Adipocyte (in vitro differentiated cells): ENCODE measurements at regions not wholly inside any gene's neighbourhood (a gene's known extent, or its start where the extent isn't known, plus 50 kb on each side); places are given as distances from the start of the nearest gene placed in this dataset.
A peak's percentile ranks its signal among the peaks of the same experiment; 100 is the strongest.

Source experiments
- DNase-seq: peaks from one replicate; pipeline ENCODE4 v3.0.0-alpha.2; 2015; ENCODE audit warnings: low read depth
- H3K27me3 ChIP-seq: replicated peaks from 2 replicates; pipeline ENCODE4 v1.7.0; 2013; ENCODE audit warnings: mild to moderate bottlenecking, low read length, moderate library complexity; ENCODE audit not compliant: control insufficient read depth, insufficient read depth
- H3K36me3 ChIP-seq: 2 replicates; pipeline ENCODE4 v1.7.0; 2013; ENCODE audit warnings: low read length, mild to moderate bottlenecking, moderate library complexity; ENCODE audit not compliant: control insufficient read depth, insufficient read depth, severe bottlenecking
- H3K4me1 ChIP-seq: 2 replicates; pipeline ENCODE4 v1.7.0; 2013; ENCODE audit warnings: mild to moderate bottlenecking, low read length, moderate library complexity; ENCODE audit not compliant: control insufficient read depth, insufficient read depth
- H3K4me3 ChIP-seq: 2 replicates; pipeline ENCODE4 v1.7.0; 2013; ENCODE audit warnings: mild to moderate bottlenecking, low read length, moderate library complexity
- H3K9ac ChIP-seq: 2 replicates; pipeline ENCODE4 v1.7.0; 2013; ENCODE audit warnings: mild to moderate bottlenecking, low read length, moderate library complexity
- H3K9me3 ChIP-seq: 2 replicates; pipeline ENCODE4 v1.7.0; 2013; ENCODE audit warnings: mild to moderate bottlenecking, low read length, moderate library complexity; ENCODE audit not compliant: control insufficient read depth

DNA sequence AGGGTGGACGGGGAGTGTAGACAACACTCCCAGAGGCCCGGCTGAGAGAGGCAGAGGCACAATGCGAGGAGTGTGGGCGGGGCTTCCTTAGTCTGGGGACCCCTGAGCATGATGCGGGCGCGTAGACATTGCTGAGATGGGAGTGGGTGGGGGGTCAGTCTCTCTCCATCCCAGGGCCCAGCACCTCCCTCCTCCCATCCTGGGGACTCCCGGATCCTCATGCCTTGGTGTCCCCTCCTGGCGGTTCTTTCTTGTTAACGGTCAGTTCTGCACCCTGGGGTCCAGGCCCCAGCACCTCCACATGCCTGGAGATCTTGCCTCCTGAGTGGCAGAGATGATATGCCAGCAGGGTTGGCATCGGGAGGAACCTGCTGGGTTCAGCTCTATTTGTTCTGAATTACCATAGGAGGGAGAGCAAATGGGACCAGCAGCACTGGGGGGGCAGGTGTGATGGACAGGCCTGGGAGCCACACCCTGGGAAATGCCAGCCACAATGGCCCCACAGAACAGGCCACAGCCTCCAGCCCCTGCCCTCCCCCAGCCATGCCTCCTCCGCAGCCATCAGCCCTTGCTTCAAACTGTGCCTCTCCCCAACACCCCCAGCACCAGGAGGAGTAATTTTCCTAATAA lies 55.7 kb downstream of the RTL6 start:
- Histone ChIP-seq H3K4me1 (peaks cover 10% of the 10 kb centered on the region), H3K36me3 (no peaks in the 10 kb centered on the region), H3K9me3 (peaks cover 10% of the 10 kb centered on the region), H3K27me3 (peaks cover 6% of the 10 kb centered on the region), H3K4me3 (no peak overlapping the region), H3K9ac (no peak overlapping the region)
- no peak for DNase-seq

DNA sequence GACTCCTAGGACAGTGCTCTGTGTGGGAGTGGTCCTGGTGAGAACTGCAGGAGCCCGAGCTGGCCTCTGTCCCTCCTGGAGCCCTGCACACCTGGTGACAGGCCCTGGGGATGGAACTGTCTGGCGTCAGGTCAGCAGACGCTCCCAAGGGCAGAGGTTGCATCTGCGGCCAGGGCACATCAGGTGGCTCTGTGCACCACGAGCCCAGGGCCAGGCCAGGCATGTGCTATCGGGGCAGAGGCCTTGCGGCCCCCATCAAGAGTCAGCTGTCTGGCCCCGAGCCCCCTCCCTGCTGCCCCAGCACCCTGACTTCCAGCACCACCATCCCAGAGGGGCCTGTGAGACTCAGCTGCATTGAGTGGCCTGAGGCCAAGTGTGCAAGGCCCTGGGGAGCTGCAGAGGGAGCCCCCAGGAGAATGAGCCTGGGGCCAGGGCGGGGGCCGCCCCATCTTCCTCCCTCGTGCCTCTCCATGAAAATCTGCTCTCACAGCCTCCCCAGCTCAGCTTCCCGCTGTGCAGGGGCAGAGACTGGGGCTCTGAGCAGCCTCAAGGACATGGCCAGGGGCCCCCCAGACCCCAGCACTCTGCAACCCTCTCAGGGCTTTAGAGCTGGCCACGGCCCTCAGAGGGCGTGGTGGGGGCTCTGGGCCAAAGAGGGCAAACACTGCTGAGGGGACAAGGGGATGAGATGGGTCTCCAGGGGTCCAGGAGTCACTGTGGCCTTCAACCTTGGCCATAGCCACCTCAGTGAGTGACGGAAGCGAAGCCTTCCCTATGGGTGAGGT lies 56.4 kb downstream of the RTL6 start:
- H3K4me1 ChIP-seq, result peaks cover 12% of the 10 kb centered on the region
- H3K9ac ChIP-seq, result no peak overlapping the region
- H3K9me3 ChIP-seq, result peaks cover 8% of the 10 kb centered on the region
- DNase-seq, result no peak
- no peak overlapping the region for H3K4me3 ChIP-seq
- peaks cover 6% of the 10 kb centered on the region for H3K27me3 ChIP-seq
- H3K36me3 ChIP-seq, result no peaks in the 10 kb centered on the region

DNA sequence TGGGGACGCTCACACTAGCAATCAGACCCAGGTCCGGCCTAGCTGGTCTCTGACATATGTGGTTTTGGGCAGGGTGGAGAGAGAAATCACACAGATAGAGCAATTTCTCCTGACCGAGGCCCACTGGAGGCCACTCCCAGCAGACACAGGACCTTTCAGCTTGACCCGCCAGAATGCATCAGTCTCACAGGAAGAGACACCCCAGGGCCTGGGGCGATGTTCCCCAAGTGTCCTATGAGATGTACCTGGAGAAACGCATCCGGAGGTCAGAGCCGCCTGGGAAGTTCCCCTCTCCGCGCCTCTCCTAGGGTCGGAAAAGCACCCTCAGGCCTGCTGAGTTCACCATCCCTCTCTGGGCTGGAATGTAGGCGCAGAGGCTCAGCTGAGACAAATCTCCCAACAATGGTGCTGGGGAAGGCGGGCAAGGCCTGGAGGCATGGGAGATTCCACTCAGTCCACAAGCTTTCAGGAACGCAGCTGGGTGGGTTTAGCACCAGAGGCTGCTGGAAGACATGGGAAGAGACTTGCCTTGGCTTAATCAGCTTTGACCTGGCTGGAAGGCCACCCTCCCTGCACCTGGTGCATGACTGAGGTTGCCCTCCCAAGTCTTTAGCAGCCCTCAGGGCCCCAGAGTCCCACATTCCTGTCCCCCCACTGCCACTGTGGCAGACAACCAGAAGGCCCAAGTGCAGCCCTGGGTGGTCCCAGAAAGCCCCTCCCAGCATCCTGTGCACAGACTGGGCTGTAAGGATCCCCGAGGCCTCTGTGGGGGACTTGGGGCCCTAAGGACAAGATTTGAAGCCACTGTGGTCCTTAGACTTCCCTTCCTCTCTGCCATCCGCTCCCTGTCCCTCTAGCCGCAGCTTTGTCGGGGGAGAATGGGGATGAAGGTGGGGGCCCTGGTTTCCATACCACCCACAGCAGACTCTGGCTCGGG lies 57.5 kb downstream of the RTL6 start:
- Histone ChIP-seq H3K9ac (no peak overlapping the region), H3K4me1 (peaks cover 9% of the 10 kb centered on the region), H3K4me3 (no peak overlapping the region), H3K27me3 (peaks cover 6% of the 10 kb centered on the region), H3K36me3 (no peaks in the 10 kb centered on the region), H3K9me3 (no peaks in the 10 kb centered on the region)
- no peak for DNase-seq

DNA sequence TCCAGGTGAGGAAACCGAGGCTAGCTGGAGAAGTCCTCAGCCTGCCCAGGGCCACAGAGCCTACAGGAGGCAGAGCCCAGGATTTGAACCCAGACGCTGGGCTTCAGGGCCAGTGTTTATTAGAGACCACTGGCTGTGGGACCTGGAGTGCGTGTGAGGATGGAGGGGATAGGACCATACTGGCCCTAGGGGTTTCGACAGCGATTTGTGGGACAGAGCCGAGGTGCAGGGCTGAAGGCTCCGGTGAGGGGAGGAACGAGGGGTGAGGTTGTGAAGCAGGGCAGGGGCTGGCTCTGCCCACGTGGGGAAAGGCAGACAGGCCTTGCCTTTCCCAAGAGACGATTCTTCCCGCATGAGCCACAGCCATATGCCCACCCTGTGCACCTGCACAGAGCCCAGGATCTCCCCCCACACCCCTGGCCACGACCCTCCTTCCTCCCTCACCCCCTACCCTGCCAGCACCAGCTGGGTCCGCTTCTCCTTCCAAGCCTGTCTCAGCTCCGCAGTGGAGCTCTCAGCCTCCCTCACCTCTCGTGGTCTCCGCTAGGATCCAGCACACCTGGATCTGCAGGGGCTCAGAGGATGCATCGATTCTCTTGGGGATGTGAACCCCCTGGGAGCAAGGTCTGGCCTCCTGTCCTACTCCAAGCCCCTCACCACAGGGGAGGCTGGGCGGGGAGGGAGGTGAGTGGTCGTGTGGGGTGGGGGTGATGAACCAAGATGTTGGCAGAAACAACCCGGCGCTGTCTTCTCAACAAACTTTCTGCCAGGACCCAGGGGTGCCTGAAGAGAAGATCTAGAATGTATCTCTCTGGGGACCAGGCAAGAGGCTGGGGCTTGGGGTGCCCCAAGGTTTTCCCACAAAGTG lies 58.4 kb downstream of the RTL6 start:
- Histone ChIP-seq H3K9me3 (no peaks in the 10 kb centered on the region), H3K9ac (no peak overlapping the region), H3K27me3 (peaks cover 1% of the 10 kb centered on the region), H3K4me3 (no peak overlapping the region), H3K4me1 (peaks cover 6% of the 10 kb centered on the region), H3K36me3 (no peaks in the 10 kb centered on the region)
- DNase-seq, result no peak

DNA sequence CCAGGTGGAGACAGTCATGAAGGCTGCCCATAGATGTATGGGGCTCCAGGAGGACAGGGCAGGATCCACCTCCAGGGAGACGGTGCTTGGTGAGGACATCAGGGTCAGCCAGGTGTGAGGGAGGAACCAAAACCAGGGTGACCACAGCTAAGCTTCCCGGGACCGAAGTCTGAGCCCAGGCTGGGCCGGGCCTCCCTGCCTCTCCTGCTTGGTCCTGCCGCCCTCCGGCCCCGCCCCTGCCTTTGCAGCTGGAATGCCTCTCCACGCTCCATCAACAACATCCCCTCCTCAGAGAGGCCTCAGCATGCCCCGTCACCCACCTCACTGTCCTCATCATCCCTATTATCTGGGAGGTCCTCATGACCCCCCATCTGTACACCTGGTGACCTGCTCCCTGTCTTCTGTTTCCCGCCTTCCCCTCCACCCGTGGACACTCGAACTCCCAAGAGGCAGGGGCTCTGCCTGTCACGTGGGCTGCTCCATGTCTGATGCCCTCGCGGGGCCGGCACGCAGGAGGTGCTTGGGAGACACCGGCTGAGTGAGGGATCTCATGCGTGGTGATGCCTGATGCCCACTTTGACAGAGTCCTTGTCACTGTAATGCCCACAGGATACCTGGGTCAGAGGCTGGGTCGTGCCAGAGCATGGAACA lies 59.4 kb downstream of the RTL6 start:
- Histone ChIP-seq H3K4me1 (peaks cover 6% of the 10 kb centered on the region), H3K9ac (no peak overlapping the region), H3K4me3 (no peak overlapping the region), H3K9me3 (peaks cover 3% of the 10 kb centered on the region), H3K27me3 (peaks cover 7% of the 10 kb centered on the region), H3K36me3 (no peaks in the 10 kb centered on the region)
- DNase-seq, result no peak

DNA sequence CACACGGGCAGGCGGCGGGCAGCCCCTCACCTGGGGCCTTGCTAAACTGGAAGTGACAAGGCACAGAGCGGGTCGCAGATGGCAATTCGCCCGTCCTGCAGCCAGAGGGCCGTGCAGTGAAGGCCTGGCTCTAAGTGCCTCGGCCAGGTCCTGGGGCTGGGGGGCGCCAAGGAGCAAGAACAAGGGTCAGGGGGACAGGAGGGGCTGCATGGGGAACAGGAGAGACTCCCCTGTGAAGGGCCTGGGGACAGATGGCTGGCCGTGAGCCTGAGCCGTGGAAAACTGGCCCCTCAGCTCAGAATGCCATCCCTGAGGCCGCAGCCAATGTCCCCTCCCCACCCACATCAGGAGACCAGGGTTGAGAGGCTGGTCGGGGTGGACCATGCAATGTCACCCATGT lies 60.0 kb downstream of the RTL6 start:
- no peak overlapping the region for H3K4me3 ChIP-seq
- no peaks in the 10 kb centered on the region for H3K36me3 ChIP-seq
- no peak for DNase-seq
- peaks cover 3% of the 10 kb centered on the region for H3K9me3 ChIP-seq
- H3K9ac ChIP-seq, result no peak overlapping the region
- H3K27me3 ChIP-seq, result peaks cover 8% of the 10 kb centered on the region
- peaks cover 6% of the 10 kb centered on the region for H3K4me1 ChIP-seq

DNA sequence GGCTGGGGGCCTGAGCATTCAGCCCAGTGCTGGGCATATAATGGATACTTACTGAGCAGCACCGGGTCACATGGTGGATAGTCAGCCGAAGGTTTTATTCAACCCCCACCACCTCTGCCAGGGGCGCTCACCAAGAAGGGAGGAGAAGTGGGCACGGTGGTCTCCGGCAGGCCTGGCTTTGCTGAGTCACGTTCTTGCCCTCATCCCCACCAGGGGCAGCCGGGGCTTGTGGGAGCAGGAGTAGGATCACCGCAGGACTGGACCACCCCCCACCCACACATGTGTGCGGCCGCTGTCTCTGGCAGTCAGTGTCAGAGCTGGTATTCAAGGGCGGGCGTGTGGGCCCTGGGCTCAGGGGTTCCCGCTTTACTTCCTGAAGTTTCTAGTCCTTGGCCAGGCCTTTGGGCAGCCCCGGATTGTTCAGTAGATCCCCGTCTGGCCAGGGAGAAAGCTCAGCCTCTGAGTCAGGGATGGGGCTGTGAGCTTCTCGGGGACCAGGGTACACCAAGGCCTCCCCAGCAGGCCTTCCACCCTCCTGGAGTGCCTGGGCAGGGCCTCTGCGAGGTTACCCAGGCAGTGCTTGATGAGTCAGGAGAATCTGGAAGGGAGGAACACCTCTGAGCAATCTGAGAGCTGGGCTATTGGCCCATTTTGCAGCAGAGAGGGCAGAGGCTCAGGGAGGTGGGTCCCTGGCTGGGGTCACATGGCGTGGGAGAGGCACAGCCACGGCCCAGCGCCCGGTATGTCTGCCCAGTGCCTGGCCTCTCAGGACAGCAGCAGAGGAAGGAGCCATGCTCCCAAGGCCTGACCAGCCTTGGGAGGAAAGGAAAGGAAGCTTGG lies 60.6 kb downstream of the RTL6 start:
- H3K27me3 ChIP-seq, result peaks cover 13% of the 10 kb centered on the region
- peaks cover 3% of the 10 kb centered on the region for H3K9me3 ChIP-seq
- no peaks in the 10 kb centered on the region for H3K36me3 ChIP-seq
- peaks cover 6% of the 10 kb centered on the region for H3K4me1 ChIP-seq
- no peak overlapping the region for H3K4me3 ChIP-seq
- no peak overlapping the region for H3K9ac ChIP-seq
- peak; percentile 20 for DNase-seq

DNA sequence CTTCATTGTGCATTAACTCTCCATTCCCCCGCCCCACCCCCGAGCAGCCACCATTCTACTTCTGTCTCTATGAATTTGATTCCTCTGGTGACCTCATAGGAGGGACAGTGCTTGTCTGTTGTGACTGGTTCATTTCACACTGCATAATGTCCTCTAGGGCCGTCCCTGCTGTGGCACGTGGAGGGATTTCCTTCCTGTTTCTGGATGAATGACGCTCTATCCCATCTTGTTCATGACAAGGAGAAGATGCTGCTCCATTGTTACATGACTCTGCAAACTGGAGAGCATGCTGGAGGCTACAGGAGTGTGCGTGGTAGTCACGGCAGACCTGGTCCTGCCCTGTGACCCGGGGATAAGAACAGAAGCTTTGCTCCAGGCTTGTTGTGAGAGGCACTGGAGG lies 61.3 kb downstream of the RTL6 start:
- no peak for DNase-seq
- no peak overlapping the region for H3K4me3 ChIP-seq
- H3K36me3 ChIP-seq, result no peaks in the 10 kb centered on the region
- H3K27me3 ChIP-seq, result peaks cover 17% of the 10 kb centered on the region
- no peak overlapping the region for H3K9ac ChIP-seq
- H3K9me3 ChIP-seq, result peaks cover 3% of the 10 kb centered on the region
- H3K4me1 ChIP-seq, result peaks cover 6% of the 10 kb centered on the region

DNA sequence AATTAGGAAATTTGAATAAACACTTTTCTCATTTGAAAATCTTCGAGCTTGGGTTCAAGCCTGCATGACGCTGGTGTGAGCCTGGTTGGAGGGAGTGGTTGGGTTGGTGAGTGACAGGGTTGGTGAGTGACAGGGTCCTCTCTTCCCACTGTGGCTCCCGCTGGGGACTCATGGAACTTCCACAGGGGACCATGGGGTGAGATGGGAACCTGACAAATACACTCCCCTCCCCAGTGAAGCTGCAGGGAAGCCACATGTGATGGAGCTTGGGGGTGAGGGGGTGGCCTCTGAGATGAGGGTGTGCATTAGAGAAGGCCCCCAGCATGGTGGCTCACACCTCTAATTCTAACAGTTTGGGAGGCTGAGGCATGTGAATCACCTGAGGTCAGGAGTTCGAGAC lies 66.8 kb downstream of the RTL6 start:
- DNase-seq, result no peak
- Histone ChIP-seq H3K9me3 (peaks cover 3% of the 10 kb centered on the region), H3K27me3 (peaks cover 53% of the 10 kb centered on the region), H3K4me1 (no peaks in the 10 kb centered on the region), H3K36me3 (no peaks in the 10 kb centered on the region), H3K9ac (no peak overlapping the region), H3K4me3 (no peak overlapping the region)

DNA sequence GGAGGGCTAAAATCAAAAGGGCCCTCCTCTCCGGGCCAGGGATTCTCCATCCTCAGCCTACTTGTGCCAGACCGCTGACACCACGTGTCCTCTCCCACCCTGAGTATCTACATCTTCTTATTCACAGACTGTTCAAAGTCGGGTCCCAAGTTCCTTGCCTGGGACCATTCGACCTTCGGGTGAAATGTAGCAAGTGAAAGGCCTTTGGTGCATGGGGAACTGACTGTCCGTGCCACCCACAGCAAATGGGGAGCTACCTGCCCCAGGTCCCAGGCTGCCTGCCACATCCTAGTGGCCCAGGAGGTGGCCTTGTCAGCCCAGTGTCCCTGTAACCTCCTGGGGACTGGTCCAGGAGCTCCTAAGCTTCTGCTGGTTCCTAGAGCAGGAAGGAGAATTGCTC lies 67.3 kb downstream of the RTL6 start:
- no peak overlapping the region for H3K9ac ChIP-seq
- H3K9me3 ChIP-seq, result peaks cover 3% of the 10 kb centered on the region
- H3K36me3 ChIP-seq, result no peaks in the 10 kb centered on the region
- no peaks in the 10 kb centered on the region for H3K4me1 ChIP-seq
- peaks cover 54% of the 10 kb centered on the region for H3K27me3 ChIP-seq
- DNase-seq, result no peak
- H3K4me3 ChIP-seq, result no peak overlapping the region
